Liver (tissue), 3 donors: ENCODE measurements at regions not wholly inside any gene's neighbourhood (a gene's known extent, or its start where the extent isn't known, plus 50 kb on each side); places are given as distances from the start of the nearest gene placed in this dataset.

ENCODE experiments used
- ATF3 ChIP-seq: IDR thresholded peaks from 2 replicates; pipeline ENCODE4 v1.6.1; 2016; ENCODE audit warnings: antibody characterized with exemption
- CTCF ChIP-seq: fragments of 150-350 bp; IDR thresholded peaks from 2 replicates; pipeline ENCODE4 v1.5.1; 2017; ENCODE audit warnings: improper control_type of control experiment, low read depth, low read length; ENCODE audit not compliant: missing input control
- EGR1 ChIP-seq, 2 donors: IDR thresholded peaks; 2 replicates each; pipeline ENCODE4 v1.6.1; 2016 to 2018; ENCODE audit warnings: antibody characterized with exemption in 2 of 2, low read depth in 2 of 2
- FOXA2 ChIP-seq: IDR thresholded peaks from 2 replicates; pipeline ENCODE4 v1.6.1; 2016; ENCODE audit warnings: antibody characterized with exemption
- GABPA ChIP-seq, 2 donors: IDR thresholded peaks in 1 of 2; conservative IDR thresholded peaks in 1 of 2; 2 replicates each; pipeline ENCODE4 v1.6.1; 2016; ENCODE audit warnings: antibody characterized with exemption in 2 of 2, mild to moderate bottlenecking in 1 of 2, moderate library complexity in 1 of 2
- HNF4A ChIP-seq, 2 donors: conservative IDR thresholded peaks; 2 replicates each; pipeline ENCODE4 v1.6.1; 2016; ENCODE audit warnings: antibody characterized with exemption in 2 of 2, mild to moderate bottlenecking in 2 of 2
- HNF4G ChIP-seq: IDR thresholded peaks from 2 replicates; pipeline ENCODE4 v1.6.1; 2016; ENCODE audit warnings: antibody characterized with exemption
- JUND ChIP-seq, 2 donors: IDR thresholded peaks; 2 replicates each; pipeline ENCODE4 v1.6.1; 2016; ENCODE audit warnings: antibody characterized with exemption in 2 of 2
- MAX ChIP-seq: IDR thresholded peaks from 2 replicates; pipeline ENCODE4 v1.6.1; 2016; ENCODE audit warnings: antibody characterized with exemption
- RAD21 ChIP-seq, 2 donors: IDR thresholded peaks; 2 replicates each; pipeline ENCODE4 v1.6.1; 2016; ENCODE audit warnings: antibody characterized with exemption in 2 of 2, mild to moderate bottlenecking in 2 of 2
- REST ChIP-seq: IDR thresholded peaks from 2 replicates; pipeline ENCODE4 v1.6.1; 2016; ENCODE audit warnings: antibody characterized with exemption, mild to moderate bottlenecking
- SP1 ChIP-seq: IDR thresholded peaks from 2 replicates; pipeline ENCODE4 v1.6.1; 2018; ENCODE audit warnings: antibody characterized with exemption, mild to moderate bottlenecking
- TAF1 ChIP-seq: conservative IDR thresholded peaks from 2 replicates; pipeline ENCODE4 v1.6.1; 2016; ENCODE audit warnings: antibody characterized with exemption, mild to moderate bottlenecking
- TF ChIP-seq, protein P1 (sequence below): IDR thresholded peaks from 2 replicates; pipeline ENCODE4 v1.6.1; 2016; ENCODE audit warnings: antibody characterized with exemption
- donor health status: healthy.
- donor health status: healthy.

DNA sequence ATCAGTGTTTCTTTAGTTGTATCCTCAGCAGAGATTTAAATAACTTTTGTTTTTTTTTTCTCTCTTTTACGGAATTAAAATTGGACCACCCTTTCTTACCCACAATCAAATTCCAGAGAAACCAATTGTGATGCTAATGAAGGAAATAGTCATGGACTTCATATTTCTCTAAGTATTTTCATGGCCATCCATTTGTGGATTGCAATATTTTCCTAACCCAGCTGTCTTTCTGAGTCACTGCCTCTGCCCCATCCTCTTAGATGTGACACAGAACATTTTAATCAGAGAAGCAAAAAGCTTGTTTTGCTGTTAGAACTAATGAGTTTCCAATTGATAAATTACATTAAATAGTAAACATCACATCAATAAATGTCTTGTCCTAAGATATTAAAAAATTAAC is 405.5 kb upstream of the ADGRB3 start:
- TF ChIP-seq CTCF (no peak), MAX (no peak), JUND (IDR thresholded peaks at IDR 0.05) (no peak), RAD21 (IDR thresholded peaks at IDR 0.05) (no peak), REST (no peak), HNF4G (no peak), EGR1 (IDR thresholded peaks at IDR 0.05; ENCODE audit: low read depth in 2 of 2) (no peak), SP1 (no peak), ATF3 (no peak), FOXA2 (no peak), TAF1 (no peak), GABPA (IDR thresholded peaks at IDR 0.05 in 1 of 2, conservative IDR thresholded peaks at IDR 0.05 in 1 of 2) (no peak), HNF4A (conservative IDR thresholded peaks at IDR 0.05) (no peak)
- TF ChIP-seq, protein P1, sequence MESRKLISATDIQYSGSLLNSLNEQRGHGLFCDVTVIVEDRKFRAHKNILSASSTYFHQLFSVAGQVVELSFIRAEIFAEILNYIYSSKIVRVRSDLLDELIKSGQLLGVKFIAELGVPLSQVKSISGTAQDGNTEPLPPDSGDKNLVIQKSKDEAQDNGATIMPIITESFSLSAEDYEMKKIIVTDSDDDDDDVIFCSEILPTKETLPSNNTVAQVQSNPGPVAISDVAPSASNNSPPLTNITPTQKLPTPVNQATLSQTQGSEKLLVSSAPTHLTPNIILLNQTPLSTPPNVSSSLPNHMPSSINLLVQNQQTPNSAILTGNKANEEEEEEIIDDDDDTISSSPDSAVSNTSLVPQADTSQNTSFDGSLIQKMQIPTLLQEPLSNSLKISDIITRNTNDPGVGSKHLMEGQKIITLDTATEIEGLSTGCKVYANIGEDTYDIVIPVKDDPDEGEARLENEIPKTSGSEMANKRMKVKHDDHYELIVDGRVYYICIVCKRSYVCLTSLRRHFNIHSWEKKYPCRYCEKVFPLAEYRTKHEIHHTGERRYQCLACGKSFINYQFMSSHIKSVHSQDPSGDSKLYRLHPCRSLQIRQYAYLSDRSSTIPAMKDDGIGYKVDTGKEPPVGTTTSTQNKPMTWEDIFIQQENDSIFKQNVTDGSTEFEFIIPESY = no peak
